ENCODE measurements at regions not wholly inside any gene's neighbourhood (a gene's known extent, or its start where the extent isn't known, plus 50 kb on each side); places are given as distances from the start of the nearest gene placed in this dataset.
"Not testable (repeated sequence)": the region's sequence is repeated elsewhere in the genome, so short reads cannot be mapped to it uniquely, and the experiment has no call there.

DNA sequence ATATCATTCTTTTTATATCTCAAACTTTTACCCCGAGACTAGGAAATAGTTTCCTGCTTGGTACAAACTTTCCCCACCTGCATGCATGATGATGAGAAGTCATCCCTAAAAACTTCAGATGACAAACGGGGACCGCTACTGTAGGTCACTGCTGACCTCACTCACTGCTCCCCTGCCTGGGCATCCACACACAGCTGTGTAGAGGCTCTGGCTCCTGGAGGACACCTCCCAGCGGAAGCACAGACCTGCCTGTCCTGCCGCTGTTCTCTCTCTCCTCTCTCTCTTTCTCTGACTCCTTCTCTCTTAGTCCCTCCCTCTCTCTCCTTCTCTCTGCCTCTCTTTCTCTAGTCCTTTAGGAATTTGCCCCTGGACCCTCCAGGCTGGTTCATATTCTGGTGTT lies 202.9 kb upstream of the PITRM1 start:
- Histone ChIP-seq H3K4me3 (no peak overlapping the region), H3K27me3 (no peaks in the 10 kb centered on the region), H3K36me3 (no peaks in the 10 kb centered on the region), H3K4me1 (no peaks in the 10 kb centered on the region), H3K27ac (no peak overlapping the region), H3K9me3 (replicated peaks) (no peaks in the 10 kb centered on the region)
- DNase-seq, result no peak

DNA sequence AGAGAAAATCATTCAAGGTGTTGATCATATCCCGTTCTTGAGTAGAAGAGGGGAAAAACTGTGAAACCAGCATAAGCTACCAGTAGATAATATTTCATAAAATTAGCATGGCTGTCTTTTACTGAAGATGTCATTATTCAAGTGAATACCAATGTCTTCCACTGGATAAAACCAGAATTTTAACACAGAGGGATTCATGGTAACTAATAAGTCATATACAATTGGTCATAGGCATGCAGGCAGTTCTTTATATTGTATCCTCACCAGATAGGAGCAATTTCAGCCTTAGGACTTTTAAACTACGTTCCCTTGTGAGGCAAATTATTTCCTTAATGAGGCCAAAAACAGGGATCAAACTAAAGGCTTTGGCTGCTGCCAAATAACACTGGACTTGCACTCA lies 202.3 kb upstream of the PITRM1 start:
- Histone ChIP-seq H3K9me3 (replicated peaks) (no peaks in the 10 kb centered on the region), H3K27me3 (no peaks in the 10 kb centered on the region), H3K36me3 (no peaks in the 10 kb centered on the region), H3K4me3 (no peak overlapping the region), H3K4me1 (no peaks in the 10 kb centered on the region), H3K27ac (no peak overlapping the region)
- DNase-seq, result no peak

DNA sequence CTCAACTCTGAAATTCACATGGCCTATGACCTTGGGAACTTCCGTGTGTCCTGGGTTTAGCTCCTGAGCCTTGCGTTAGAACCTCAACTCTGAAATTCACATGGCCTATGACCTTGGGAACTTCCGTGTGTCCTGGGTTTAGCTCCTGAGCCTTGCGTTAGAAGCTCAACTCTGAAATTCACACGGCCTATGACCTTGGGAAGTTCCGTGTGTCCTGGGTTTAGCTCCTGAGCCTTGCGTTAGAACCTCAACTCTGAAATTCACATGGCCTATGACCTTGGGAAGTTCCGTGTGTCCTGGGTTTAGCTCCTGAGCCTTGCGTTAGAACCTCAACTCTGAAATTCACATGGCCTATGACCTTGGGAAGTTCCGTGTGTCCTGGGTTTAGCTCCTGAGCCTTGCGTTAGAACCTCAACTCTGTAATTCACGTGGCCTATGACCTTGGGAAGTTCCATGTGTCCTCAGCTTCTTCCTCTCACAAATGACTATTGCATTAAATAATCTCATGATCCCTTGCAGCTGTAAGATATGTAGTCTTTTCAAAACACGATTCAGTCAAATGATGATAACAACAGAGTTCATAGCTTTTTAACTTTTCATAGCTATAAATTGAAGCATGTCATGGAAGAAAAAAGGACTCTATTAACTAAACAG lies 200.9 kb upstream of the PITRM1 start:
- H3K36me3 ChIP-seq; H3K4me3 ChIP-seq; H3K27me3 ChIP-seq; DNase-seq; H3K4me1 ChIP-seq; H3K27ac ChIP-seq; H3K9me3 ChIP-seq (replicated peaks): not testable (repeated sequence)

DNA sequence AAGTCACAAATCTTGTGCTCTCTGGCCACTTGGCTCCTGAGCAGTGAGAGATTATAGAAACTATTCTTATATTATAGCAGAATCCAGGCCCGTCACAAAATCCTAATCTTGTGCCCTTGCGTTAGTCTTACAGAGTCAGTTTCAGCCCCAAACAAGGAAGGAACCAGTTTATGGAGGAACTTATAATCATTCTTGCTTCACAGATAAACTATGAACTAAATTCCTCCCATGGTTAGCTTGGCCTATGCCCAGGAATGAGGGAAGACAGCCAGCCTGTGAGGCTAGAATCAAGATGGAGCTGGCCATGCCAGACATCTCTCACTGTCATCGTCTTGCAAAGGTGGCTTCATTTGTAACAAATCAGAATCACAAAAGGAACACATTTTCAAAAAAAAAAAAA lies 199.7 kb upstream of the PITRM1 start:
- Histone ChIP-seq H3K27ac (no peak overlapping the region), H3K4me3 (no peak overlapping the region), H3K36me3 (no peaks in the 10 kb centered on the region), H3K4me1 (no peaks in the 10 kb centered on the region), H3K9me3 (replicated peaks) (no peaks in the 10 kb centered on the region), H3K27me3 (no peaks in the 10 kb centered on the region)
- DNase-seq, result no peak

DNA sequence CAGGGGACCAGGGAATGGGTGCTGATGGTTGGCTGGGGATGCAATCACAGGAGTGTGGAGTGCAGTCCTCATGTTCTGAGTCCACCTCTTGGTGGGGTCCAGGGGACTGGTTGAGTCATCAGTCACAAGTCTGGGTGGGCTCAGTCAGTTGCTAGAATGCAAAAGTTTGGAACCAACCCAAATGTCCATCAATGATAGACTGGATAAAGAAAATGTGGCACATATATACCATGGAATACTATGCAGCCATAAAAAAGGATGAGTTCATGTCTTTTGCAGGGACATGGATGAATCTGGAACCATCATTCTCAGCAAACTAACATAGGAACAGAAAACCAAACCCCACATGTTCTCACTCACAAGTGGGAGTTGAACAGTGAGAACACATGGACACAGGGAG lies 199.0 kb upstream of the PITRM1 start:
- H3K36me3 ChIP-seq; H3K4me1 ChIP-seq; DNase-seq; H3K4me3 ChIP-seq; H3K27ac ChIP-seq; H3K9me3 ChIP-seq (replicated peaks); H3K27me3 ChIP-seq: not testable (repeated sequence)

DNA sequence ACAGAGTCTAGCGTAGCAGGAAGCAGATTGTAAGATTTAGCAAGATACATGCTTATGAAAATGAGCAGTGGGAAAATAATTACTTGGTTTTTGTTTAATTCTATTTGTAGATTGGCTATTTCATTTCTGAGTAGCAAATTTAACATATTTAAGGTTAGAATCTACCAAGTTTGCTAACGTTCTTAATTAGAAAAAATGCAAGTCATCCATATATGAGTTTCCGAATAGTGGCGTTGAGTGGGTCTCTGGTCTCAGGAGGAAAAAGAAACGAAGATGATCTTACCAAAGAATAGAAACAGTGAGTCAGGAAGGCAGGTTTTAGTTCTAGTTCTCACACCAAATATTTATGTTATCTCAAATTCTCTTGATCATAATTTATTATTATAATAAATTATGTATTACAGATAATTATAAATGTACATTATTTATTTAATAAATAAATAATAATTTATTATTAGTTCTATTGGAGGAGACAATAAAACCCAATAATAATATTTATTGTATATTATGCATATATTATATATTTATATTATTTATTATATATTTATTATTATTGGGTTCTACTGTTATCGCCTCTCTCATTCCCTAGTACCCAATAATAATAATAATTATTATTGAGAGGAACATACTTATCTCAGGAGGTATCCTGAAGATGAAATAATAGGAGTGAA lies 194.3 kb upstream of the PITRM1 start:
- Histone ChIP-seq H3K36me3 (no peaks in the 10 kb centered on the region), H3K9me3 (replicated peaks) (no peaks in the 10 kb centered on the region), H3K4me3 (no peak overlapping the region), H3K27me3 (no peaks in the 10 kb centered on the region), H3K4me1 (no peaks in the 10 kb centered on the region), H3K27ac (no peak overlapping the region)
- no peak for DNase-seq

DNA sequence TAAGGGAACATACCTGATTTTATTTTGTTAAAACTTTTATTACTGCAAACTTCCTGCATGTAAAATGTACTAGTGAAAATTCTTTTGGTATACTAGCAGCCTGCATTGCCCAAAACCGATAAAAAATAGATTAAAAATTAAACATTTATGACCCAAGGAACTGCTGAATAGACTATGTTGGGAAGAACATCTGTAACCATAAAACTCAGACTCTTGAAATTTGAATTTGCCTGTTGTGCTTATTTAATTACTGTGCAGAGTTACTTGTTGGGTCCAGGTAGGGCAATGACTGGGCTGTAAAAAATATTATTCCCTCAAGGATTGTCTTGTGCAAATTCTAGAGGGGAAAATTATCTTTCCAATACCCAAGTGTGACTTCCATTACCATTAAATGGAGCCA lies 193.5 kb upstream of the PITRM1 start:
- Histone ChIP-seq H3K4me1 (no peaks in the 10 kb centered on the region), H3K27me3 (no peaks in the 10 kb centered on the region), H3K9me3 (replicated peaks) (no peaks in the 10 kb centered on the region), H3K27ac (no peak overlapping the region), H3K36me3 (no peaks in the 10 kb centered on the region), H3K4me3 (no peak overlapping the region)
- no peak for DNase-seq

DNA sequence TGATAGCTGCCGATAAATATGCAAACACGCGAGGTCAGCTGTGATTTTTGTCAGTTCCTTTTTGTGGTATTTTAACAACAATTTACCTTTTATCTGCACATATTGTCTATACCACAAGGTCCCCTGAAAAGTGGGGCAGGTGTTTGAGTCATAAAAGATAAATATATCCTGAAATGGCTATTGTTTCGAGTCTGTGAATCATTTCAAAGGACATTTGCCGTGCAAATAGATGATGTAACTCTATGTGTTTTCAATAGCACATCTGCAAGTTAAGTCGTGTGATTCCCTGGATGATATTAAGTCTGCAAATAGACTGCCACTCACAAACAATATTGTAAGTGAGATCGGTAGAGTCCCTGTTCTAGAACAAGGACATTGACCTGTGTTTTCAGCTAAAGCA lies 193.0 kb upstream of the PITRM1 start:
- Histone ChIP-seq H3K27me3 (no peaks in the 10 kb centered on the region), H3K36me3 (no peaks in the 10 kb centered on the region), H3K27ac (no peak overlapping the region), H3K4me3 (no peak overlapping the region), H3K4me1 (no peaks in the 10 kb centered on the region), H3K9me3 (replicated peaks) (no peaks in the 10 kb centered on the region)
- DNase-seq, result no peak

DNA sequence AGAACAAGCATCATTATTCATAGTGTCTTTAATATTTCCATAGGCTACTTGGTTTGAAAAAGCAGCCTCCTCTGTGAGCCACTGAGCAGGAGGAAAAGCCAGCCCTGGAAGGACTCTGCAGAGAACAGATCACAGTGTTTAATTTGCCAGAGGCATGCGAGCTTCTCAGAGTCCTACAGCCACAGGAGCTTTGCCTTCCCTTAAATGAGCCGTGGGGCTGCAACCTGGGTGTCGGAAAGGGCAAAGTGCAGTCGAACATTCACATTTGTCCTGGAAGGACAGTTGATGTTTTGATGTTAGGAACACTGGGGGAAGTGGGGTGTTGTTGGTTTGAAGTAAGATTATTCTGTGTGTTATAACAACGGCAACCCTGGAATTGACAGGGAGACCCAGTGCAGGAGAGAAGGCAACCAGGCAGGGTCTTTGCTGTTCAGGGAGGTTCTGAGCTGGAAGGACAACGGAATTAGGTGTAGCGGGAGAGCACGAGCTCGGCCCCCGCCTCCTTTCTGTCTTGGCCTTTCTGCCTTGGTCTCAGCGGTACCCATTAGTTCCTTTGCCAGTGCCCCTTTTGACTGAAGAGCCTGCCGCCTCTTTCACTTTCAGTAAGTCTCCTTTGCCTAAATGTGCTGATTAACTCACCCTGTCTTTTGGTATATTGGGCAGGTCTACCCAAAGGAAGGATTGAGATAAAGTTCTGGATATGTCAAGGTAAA lies 192.3 kb upstream of the PITRM1 start:
- no peaks in the 10 kb centered on the region for H3K9me3 ChIP-seq (replicated peaks)
- H3K27ac ChIP-seq, result no peak overlapping the region
- no peaks in the 10 kb centered on the region for H3K27me3 ChIP-seq

DNA sequence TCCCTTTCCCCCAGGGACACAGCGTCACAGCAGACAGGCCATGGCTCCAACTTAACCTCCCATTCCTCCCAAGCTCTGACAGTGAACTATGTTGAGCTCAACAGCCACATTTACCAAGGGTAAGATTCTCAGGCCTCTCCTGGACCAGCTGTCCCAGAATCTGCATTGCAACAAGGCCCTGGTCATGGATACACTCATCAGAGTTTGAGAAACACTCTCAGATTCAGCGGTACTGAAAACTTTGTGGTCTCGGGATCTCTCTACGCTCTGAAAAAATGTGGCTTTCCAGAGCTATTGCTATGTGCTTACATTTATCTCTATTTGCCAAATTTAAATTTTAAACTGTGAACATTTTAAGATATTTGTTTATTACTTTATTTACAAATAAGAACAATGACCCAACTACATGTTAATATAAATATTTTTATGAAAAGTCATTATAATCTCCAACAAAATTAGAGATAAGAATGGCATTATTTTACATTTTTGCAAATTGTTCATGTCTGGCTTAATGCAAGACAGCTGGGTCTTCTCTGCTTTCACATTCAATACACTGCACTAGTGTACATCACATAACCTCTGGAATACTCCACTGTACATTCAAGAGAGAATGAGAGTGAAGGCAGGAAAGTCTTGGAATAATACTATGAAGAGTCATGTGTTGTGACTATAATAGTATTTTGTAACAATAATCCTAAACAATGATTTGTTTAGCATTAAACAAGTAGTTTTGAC lies 190.9 kb upstream of the PITRM1 start:
- no peak overlapping the region for H3K27ac ChIP-seq
- no peaks in the 10 kb centered on the region for H3K9me3 ChIP-seq (replicated peaks)
- no peak for DNase-seq
- no peaks in the 10 kb centered on the region for H3K4me1 ChIP-seq
- no peaks in the 10 kb centered on the region for H3K27me3 ChIP-seq
- H3K4me3 ChIP-seq, result no peak overlapping the region
- no peaks in the 10 kb centered on the region for H3K36me3 ChIP-seq

More for the DNA sequence above, 192.3 kb upstream of the PITRM1 start:
- Histone ChIP-seq H3K4me3 (no peak overlapping the region), H3K36me3 (no peaks in the 10 kb centered on the region), H3K4me1 (no peaks in the 10 kb centered on the region)
- no peak for DNase-seq

DNA sequence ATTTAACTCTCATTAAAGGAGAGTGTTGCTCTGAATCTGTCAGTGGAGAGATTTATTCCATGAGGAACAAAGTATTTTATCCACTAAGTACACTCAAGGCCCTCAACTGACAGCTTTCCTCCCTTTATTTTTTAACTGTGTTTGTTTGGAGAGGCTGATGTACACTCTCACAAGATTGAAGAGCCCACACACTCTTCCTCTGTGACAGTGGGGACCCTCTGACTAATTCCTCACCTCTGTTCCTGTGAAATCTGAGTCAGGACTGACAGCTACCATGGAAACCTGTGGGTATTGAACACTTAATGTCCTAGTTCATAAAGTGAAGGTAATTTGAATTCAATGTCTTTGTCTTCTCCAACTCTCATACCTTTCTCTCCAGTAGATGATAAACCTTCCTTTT lies 189.8 kb upstream of the PITRM1 start:
- Histone ChIP-seq H3K9me3 (replicated peaks) (no peaks in the 10 kb centered on the region), H3K4me1 (no peaks in the 10 kb centered on the region), H3K27ac (no peak overlapping the region), H3K36me3 (no peaks in the 10 kb centered on the region), H3K27me3 (no peaks in the 10 kb centered on the region), H3K4me3 (no peak overlapping the region)
- DNase-seq, result no peak

DNA sequence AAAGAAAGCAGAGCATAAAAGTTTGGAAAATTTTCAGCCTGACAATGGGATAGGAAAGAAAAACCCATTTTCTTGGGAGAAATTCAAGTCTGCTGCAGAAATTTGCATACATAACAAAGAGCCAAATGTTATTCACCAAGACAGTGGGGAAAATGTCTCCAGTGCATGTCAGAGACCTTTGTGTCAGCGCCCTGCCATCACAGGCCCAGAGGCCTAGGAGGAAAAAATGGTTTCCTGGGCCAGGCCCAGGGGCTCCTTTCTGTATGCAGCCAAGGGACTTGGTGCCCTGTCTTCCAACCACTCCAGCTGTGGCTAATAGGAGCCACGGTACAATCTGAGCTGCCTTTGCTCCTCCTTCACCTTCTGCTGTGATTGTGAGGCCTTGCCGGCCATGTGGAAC lies 189.1 kb upstream of the PITRM1 start:
- Histone ChIP-seq H3K9me3 (replicated peaks) (no peaks in the 10 kb centered on the region), H3K27ac (no peak overlapping the region)

DNA sequence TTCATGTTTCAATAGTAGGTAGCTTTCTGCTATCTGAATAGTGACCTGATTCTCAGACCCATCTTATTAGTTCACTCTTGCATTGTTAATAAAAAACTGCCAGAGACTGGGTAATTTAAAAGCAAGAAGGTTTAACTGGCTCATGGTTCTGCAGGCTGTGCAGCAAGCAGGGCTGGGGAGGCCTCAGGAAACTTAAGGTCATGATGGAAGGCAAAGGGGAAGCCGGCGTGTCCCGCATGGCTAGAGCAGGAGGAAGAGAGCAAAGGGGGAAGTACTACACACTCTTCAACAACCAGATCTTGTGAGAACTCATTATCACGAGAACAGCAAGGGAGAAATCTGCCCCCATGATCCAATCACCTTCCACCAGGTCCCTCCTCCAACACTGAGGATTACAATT lies 185.2 kb upstream of the PITRM1 start:
- H3K27me3 ChIP-seq, result no peaks in the 10 kb centered on the region
- no peak overlapping the region for H3K4me3 ChIP-seq
- no peak overlapping the region for H3K27ac ChIP-seq
- H3K4me1 ChIP-seq, result no peaks in the 10 kb centered on the region
- no peaks in the 10 kb centered on the region for H3K9me3 ChIP-seq (replicated peaks)
- no peaks in the 10 kb centered on the region for H3K36me3 ChIP-seq
- DNase-seq, result no peak

More for the DNA sequence above, 189.1 kb upstream of the PITRM1 start:
- Histone ChIP-seq H3K4me1 (no peaks in the 10 kb centered on the region), H3K27me3 (no peaks in the 10 kb centered on the region), H3K4me3 (no peak overlapping the region), H3K36me3 (no peaks in the 10 kb centered on the region)
- DNase-seq, result no peak

DNA sequence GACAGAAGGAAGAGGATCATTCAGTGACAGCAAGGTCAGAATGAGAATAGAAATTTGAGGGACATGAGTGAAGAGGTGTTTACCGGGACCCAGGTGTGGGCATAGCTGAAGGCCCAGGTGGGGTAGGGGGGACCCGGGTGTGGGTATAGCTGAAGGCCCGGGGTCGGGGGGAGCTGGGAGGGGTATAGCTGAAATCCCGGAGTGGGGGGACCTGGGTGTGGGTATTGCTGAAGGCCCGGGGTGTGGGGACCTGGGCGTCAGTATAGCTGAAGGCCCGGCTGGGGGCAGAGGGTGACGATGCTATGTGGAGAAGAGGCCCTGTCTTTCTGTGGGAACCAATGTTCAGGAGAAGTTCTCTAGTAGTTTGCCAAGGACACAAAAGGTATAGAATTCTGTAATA lies 183.0 kb upstream of the PITRM1 start:
- Histone ChIP-seq H3K36me3 (no peaks in the 10 kb centered on the region), H3K4me3 (no peak overlapping the region), H3K27me3 (no peaks in the 10 kb centered on the region), H3K4me1 (no peaks in the 10 kb centered on the region), H3K27ac (no peak overlapping the region), H3K9me3 (replicated peaks) (no peaks in the 10 kb centered on the region)
- DNase-seq, result no peak

Measured in SJCRH30 (cell line).